IPS DF 4.7 (cell line): ENCODE measurements at regions not wholly inside any gene's neighbourhood (a gene's known extent, or its start where the extent isn't known, plus 50 kb on each side); places are given as distances from the start of the nearest gene placed in this dataset.
A peak's percentile ranks its signal among the peaks of the same experiment; 100 is the strongest.
"Not testable (repeated sequence)": the region's sequence is repeated elsewhere in the genome, so short reads cannot be mapped to it uniquely, and the experiment has no call there.

ENCODE experiments used
- DNase-seq: peaks from one replicate; pipeline ENCODE4 v3.0.0-alpha.2; 2013; ENCODE audit warnings: low spot score; ENCODE audit errors: extremely low read depth

GRCh38 chr20:41798930-41799502 lies 180.8 kb upstream of the CHD6 start:
- peak; percentile 11 for DNase-seq

DNA sequence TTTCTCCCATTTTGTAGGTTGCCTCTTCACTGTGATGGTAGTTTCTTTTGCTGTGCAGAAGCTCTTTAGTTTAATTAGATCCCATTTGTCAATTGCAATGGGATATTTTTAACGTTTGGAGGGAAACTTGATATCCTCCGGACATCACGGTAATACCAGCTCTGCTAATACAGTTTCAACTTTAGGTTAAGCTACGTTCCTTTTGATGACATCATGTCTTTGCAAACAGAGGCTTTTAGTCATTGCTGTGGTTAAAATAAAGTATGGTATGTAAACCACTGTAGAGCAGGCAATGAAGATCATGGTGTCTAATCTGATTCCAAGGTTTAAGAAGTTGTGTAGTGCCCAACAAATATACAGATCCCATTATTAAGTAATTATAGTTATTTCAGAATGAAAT lies 168.0 kb upstream of the CHD6 start:
- DNase-seq, result no peak

GRCh38 chr20:41784209-41784958 lies 166.2 kb upstream of the CHD6 start:
- no peak for DNase-seq

GRCh38 chr20:41783423-41784208 lies 165.4 kb upstream of the CHD6 start:
- no peak for DNase-seq

GRCh38 chr20:41782730-41783406 lies 164.7 kb upstream of the CHD6 start:
- no peak for DNase-seq

DNA sequence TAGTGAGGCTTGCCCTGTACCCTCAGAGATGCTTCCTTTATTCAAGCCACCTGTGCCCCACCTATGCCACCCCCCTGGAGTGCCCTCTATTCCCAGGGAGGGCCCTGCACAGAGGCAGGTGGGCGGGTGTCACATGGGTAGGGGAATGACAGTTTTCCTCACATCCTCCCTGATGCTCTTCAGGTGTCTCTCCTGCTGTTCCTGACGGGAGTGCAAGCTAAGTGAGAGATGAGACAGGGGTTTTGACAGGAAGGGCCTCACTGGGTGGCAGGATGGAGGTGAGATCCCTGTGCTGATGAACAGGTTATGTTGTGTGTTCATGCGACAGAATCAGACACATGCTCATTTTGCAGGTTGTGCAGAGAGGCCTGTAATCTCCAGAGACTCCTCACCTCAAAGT lies 164.1 kb upstream of the CHD6 start:
- DNase-seq, result no peak

- no peak for DNase-seq
Measured at GRCh38 chr20:41776421-41776820, 158.2 kb upstream of the CHD6 start.

DNA sequence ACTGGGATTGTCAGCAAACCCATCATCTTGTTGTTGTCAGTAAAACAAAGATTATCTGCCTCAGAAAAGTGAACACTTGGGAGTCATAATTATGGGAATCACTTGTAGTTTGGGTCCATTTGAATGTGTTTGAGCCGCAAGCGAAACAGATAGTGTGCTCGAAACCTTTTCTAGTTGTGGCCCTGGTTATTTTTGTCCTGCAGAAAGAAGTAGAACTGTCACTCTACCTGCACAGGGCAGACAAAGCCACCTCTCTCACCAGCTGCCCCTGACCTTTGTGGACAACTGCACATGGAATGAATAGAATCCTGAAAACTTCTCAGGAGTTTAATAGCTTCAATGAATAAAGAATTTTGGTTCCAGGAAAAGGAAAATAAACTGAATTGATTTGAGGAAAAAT lies 156.1 kb upstream of the CHD6 start:
- no peak for DNase-seq

- no peak for DNase-seq
Measured at GRCh38 chr20:41770965-41771364, 152.8 kb upstream of the CHD6 start.

DNA sequence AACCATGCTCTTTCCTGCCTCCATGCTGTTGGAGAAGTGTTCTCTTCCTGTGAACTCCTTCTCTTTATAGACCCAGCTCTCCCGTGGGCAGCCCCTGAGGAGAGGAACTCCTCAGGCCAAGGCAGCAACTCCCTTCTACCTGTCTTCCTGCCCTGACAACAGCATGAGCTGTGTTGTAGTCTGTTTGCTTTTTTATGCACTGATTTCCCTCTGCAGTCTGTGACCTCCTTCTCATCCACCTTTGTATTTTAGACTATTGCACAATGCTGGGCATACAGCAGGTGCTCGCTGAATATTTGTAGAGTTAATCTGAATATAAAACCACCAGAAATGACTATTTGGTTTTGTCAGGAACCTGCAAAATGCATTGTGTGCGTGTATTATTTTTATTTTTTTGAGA lies 152.2 kb upstream of the CHD6 start:
- no peak for DNase-seq

- peak; percentile 22 for DNase-seq
Measured at GRCh38 chr20:41769592-41770018, 151.4 kb upstream of the CHD6 start.

DNA sequence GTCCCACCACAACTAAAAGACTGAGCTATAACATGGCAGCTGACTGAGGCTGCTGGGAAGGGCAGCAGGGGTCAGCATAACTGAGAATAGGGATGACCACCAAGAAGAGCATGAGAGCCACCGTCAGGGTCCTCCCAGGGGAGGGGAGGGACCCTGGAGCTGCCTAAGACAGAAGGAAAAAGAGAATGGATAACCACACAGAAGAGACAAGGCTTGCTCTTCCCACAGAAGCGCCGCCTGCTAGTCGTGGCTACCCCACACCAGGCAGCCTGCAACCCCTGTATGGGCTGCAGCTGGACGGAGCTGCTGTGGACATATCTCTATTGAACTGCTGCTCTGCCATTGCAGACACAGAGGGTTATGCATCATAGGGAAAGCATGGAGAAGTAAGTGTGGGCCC lies 132.0 kb upstream of the CHD6 start:
- DNase-seq, result no peak

DNA sequence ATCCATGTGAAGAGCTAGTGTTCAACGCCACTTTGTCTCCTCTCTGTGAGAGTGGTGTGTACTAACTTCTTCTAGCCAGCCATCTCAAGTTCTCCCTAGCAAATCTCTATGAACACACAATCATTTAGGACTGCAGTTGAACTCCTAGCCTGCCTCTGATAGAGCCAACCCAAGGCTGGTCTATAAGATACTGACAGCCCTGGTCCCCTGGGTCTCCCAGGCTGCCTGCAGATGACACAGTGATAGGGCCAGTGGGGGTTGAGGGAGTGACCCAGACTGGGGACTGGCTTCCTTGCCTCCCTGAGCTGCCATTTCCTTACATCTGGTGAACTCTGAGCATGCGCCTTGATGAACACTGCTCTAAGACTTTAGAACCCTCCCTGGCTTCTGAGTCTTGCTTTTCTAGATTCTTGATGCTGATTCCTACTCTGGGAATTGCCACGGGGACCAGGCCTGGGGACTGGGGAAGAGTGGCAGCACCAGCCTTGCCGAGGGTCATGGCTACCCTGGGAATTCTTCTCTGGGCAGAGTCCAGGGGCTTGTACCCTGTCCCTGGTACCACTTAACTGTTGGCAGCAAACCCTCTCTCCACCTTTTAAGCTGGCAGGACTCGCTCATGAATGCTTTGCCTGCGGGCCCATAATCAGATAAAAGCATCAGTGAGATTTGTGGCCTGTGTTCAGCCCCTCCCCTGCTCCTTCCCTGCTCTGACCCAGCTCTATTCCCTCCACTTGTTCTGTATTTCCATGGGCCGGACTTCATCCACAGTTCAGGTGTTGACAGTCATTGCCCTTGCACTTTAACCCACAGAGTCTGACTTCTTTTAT lies 130.8 kb upstream of the CHD6 start:
- DNase-seq, result no peak

GRCh38 chr20:41748051-41748450 lies 129.9 kb upstream of the CHD6 start:
- DNase-seq, result no peak

DNA sequence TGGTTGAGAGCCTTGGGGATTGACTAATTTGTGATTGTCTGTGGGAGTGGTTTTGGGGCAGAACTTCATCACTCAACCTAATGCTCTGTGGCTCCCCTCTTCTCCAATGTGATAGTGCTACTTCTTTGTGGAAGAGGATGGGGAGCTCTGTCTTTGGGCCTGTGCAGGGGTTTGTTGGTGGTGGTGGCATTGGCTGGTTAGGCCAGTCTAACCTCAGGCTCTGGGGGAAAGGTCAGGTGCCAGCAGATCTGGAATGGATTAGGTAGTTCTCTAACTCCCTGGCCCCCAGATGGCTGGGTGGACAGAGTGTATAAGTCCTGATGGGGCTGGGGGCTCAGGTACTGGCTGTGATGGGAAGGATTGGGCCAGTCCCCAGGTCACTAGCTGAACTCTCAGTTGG lies 129.0 kb upstream of the CHD6 start:
- no peak for DNase-seq

DNA sequence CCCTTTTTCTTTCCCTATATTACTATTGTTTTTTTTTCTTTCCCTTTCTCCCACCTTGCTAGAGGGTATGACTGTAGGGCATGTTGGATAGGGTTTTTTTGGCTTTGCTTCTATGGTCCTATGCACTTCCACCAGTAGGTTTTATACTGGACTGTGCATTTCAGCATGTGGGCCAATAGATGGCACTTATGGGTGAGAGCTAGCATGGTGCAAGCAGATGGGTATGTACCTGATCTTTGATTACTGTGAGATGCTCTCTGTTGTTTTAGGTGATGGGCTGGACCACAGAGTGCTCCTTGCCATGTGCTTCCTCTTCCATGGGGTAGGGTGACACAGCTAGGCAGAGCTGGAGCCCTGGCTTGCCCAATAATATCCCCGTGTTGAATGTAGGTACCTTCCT lies 128.5 kb upstream of the CHD6 start:
- DNase-seq, result no peak

- DNase-seq, result peak; percentile 28
Measured at GRCh38 chr20:41738604-41739206, 120.5 kb upstream of the CHD6 start.

GRCh38 chr20:41735949-41736348 lies 117.8 kb upstream of the CHD6 start:
- DNase-seq, result no peak

- DNase-seq, result peak; percentile 62
Measured at GRCh38 chr20:41734506-41734945, 116.3 kb upstream of the CHD6 start.

- no peak for DNase-seq
Measured at GRCh38 chr20:41733151-41733550, 115.0 kb upstream of the CHD6 start.

GRCh38 chr20:41731198-41731597 lies 113.0 kb upstream of the CHD6 start:
- DNase-seq, result not testable (repeated sequence)
